Epithelial cell of proximal tubule (primary cell): ENCODE measurements at regions not wholly inside any gene's neighbourhood (a gene's known extent, or its start where the extent isn't known, plus 50 kb on each side); places are given as distances from the start of the nearest gene placed in this dataset.
A peak's percentile ranks its signal among the peaks of the same experiment; 100 is the strongest.

Source experiments
- DNase-seq: peaks from one replicate; pipeline ENCODE4 v3.0.0-alpha.2; 2011; ENCODE audit warnings: low read depth
- H3K4me3 ChIP-seq: 2 replicates; pipeline ENCODE4 v1.5.1; 2011; ENCODE audit warnings: low read depth, mild to moderate bottlenecking, low read length
- TF ChIP-seq, protein P1 (sequence below): conservative IDR thresholded peaks from 2 replicates; pipeline ENCODE4 v1.5.1; 2012; ENCODE audit warnings: low read depth, mild to moderate bottlenecking, low read length

DNA sequence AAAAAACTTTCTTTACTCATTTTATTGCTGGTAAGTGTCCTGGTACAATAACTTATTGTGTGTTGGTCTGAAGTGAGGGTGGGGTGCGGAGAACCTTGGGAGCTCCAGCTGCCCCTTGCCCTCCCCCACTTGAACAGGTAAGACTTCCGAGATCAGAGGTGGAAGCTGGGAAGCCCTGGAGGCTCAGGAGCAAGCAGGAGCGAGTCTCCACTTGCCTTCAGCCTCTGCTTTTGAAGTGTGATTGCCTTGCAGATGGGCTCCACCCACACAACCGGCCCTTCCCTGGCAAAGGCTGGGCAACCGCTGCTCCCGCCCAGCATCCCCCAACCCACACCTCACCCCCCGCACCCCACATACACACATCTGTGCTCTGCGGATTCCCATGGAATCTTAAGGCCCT, 179.6 kb downstream of the TFAP2C start:
- no peak overlapping the region for H3K4me3 ChIP-seq
- no peak for DNase-seq
- TF ChIP-seq, protein P1, sequence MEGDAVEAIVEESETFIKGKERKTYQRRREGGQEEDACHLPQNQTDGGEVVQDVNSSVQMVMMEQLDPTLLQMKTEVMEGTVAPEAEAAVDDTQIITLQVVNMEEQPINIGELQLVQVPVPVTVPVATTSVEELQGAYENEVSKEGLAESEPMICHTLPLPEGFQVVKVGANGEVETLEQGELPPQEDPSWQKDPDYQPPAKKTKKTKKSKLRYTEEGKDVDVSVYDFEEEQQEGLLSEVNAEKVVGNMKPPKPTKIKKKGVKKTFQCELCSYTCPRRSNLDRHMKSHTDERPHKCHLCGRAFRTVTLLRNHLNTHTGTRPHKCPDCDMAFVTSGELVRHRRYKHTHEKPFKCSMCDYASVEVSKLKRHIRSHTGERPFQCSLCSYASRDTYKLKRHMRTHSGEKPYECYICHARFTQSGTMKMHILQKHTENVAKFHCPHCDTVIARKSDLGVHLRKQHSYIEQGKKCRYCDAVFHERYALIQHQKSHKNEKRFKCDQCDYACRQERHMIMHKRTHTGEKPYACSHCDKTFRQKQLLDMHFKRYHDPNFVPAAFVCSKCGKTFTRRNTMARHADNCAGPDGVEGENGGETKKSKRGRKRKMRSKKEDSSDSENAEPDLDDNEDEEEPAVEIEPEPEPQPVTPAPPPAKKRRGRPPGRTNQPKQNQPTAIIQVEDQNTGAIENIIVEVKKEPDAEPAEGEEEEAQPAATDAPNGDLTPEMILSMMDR, result no peak

DNA sequence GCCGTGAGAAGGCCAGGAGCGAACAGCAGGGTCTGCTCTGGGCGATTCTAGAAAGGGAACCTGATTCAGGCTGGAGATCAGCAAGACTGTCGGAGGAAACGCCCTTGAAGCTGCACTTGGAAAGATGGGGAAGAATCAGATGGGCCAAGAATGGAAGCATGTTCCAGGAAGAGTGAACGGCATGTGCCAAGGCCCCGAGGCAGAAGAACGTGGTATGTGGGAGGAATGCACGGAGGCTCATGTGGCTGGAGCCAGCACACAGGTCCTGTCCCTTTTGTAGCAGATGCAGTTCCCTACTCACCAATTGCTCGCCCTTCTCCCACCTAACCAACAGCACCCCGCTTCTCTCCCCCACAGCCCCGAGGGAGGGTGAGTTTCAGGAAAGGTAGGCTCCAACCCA, 180.6 kb downstream of the TFAP2C start:
- DNase-seq, result no peak
- TF ChIP-seq, protein P1, result no peak
- H3K4me3 ChIP-seq, result no peak overlapping the region

DNA sequence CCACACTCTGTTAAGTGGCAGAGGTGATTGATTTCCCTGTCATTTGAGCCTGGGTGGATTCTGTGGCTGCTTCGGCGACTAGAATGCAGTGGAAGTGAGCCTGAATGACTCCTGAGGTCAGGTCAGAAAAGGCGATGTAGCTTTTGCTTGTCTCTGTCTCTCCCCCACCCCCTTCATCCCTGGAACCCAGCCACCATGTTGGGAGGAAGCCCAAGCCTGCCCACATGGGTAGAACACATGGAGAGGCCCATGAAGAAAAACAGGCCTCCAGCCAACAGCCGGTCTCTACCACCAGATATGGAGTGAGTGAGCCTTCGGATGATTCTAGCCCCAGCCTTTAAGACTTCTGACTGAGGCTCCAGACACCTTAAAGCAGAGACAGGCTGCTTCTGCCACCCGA, 181.0 kb downstream of the TFAP2C start:
- TF ChIP-seq, protein P1, result no peak
- no peak overlapping the region for H3K4me3 ChIP-seq
- no peak for DNase-seq

DNA sequence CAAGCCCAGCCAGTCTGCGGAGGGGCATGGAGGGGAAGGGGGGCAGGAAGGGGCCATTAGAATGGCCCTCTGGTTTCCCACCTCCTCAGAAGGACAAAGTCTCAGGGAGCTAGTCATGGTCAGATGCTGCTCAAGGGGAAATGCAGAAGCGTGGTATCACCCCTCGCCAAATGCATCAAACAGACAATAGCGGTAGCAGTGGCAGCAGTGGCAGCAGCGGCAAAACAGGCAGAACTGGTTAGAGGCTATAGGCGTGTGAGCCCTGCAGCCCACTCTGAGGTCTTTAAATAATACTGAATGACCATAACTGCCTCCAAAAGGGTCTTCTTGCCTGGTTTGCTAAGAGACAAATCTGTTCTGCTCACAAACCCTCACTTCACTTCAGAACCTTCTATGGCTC, 186.7 kb downstream of the TFAP2C start:
- no peak overlapping the region for H3K4me3 ChIP-seq
- DNase-seq, result no peak
- TF ChIP-seq, protein P1, result no peak

DNA sequence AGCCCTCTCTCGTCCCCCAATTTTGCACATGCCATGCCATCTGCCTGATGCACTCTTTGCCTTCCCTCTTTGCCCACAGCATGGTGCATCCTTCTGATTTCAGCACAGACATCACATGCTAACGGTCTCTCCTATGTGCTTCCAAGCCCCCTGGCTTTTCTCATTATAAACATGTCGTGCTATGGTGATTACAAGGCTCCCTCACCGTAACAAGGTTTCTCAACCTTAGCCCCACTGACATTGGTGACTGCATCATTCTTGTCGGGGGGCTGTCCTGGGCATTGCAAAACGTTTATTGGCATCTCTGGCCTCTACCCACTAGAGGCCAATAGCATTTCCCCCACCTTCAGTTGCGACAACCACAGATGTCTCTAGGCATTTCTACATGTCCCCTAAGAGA, 187.2 kb downstream of the TFAP2C start:
- no peak overlapping the region for H3K4me3 ChIP-seq
- DNase-seq, result no peak
- TF ChIP-seq, protein P1, result no peak

DNA sequence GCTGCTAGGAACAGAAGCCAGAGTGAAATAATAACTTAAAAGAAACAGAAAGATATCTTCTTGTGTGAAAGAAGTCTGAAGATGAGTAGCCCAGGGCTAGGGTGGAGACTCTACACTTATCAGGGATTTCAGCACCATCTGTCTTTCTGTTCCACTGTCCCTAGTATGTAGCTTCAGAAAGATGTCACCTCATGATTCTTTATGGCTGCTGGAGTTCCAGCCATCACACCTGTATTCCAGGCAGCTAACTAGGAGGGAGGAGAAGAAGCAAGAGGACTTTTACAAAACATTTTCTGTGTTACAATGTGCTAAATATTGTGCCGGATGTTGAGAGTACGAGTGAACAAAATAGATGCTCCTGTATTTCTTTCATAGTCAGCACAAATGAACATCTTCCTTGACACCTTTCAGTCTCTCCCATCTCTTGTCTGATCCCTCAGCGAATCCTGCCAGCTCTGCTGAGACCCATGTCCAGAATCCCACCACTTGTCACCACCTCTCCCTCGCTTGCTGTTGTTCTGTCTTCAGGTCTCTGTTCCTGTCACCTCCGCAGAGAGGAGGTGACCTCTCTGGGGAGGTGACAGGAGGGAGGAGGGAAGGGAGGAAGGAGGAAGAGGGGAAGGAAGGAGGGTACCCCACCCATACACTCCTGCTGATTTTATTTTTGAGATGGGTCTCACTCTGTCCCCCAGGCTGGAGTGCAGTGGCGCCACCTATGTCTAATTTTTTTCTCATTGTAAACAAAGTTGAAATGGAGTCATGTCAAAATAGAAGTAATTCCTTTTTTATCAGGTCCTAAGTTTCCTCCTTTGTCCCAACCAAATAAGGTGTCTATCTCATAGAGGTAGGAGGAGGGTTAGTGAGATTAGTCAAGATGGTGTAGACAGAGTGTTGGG, 188.9 kb downstream of the TFAP2C start:
- no peak for DNase-seq
- no peak overlapping the region for H3K4me3 ChIP-seq
- TF ChIP-seq, protein P1, result peak; percentile 26

DNA sequence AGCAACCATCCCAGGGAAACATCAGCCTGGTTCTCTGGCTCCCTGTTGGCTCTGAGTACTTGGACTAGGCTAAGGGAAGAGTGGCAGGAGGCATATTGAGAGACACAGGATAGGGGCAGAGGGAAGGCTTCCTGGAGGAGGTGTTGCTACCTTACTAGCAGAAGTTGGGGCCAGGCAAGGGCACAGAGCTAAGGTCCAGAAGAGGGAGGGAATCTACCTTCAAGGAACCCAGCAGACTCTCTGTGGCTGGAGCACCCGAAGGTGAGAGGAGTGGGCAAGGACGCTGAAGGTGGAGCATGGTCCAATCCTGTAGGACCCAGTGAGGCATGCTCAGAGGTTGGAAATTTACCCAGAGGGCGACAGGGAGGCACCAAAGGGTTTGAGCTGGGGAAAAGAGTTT, 191.9 kb downstream of the TFAP2C start:
- H3K4me3 ChIP-seq, result no peak overlapping the region
- DNase-seq, result no peak
- TF ChIP-seq, protein P1, result no peak
